ENCODE measurements at regions not wholly inside any gene's neighbourhood (a gene's known extent, or its start where the extent isn't known, plus 50 kb on each side); places are given as distances from the start of the nearest gene placed in this dataset.

GRCh38 chr5:178808886-178809285 lies 50.9 kb upstream of the ZNF354B start:
- Histone ChIP-seq H3K9me3 (ENCODE audit: insufficient read depth, low read length, severe bottlenecking) (no peaks in the 10 kb centered on the region), H3K36me3 (ENCODE audit: insufficient read depth, low read length) (no peaks in the 10 kb centered on the region), H3K4me3 (ENCODE audit: low read depth in 1 of 2, low read length in 2 of 2) (no peak overlapping the region), H2AFZ (ENCODE audit: low read depth, low read length) (no peak overlapping the region), H3K79me2 (ENCODE audit: insufficient read depth, low read length) (no peaks in the 10 kb centered on the region), H3K27me3 (ENCODE audit: insufficient read depth, low read length, poor library complexity) (peaks cover 3% of the 10 kb centered on the region), H4K20me1 (ENCODE audit: insufficient read depth, low read length) (no peaks in the 10 kb centered on the region), H3K4me2 (ENCODE audit: insufficient read depth, low read length) (no peak overlapping the region), H3K27ac (ENCODE audit: low read length) (no peak overlapping the region), H3K9ac (ENCODE audit: low read depth, low read length) (no peak overlapping the region), H3K4me1 (ENCODE audit: insufficient read depth, low read length) (no peaks in the 10 kb centered on the region)
- TF ChIP-seq CTCF (IDR thresholded peaks at IDR 0.05; ENCODE audit: borderline replicate concordance, extremely low read depth, low read length, poor library complexity, severe bottlenecking) (no peak), EZH2 (IDR thresholded peaks at IDR 0.05; ENCODE audit: borderline replicate concordance, low read depth, low read length, severe bottlenecking) (no peak)
- DNase-seq (no peak), ATAC-seq (ENCODE audit: insufficient read depth, low read depth) (no peak)

- DNase-seq (no peak), ATAC-seq (ENCODE audit: insufficient read depth, low read depth) (no peak)
- Histone ChIP-seq H4K20me1 (ENCODE audit: insufficient read depth, low read length) (no peaks in the 10 kb centered on the region), H3K36me3 (ENCODE audit: insufficient read depth, low read length) (no peaks in the 10 kb centered on the region), H3K9me3 (ENCODE audit: insufficient read depth, low read length, severe bottlenecking) (no peaks in the 10 kb centered on the region), H3K27ac (ENCODE audit: low read length) (no peak overlapping the region), H3K79me2 (ENCODE audit: insufficient read depth, low read length) (no peaks in the 10 kb centered on the region), H3K27me3 (ENCODE audit: insufficient read depth, low read length, poor library complexity) (no peaks in the 10 kb centered on the region), H3K9ac (ENCODE audit: low read depth, low read length) (no peak overlapping the region), H2AFZ (ENCODE audit: low read depth, low read length) (no peak overlapping the region), H3K4me2 (ENCODE audit: insufficient read depth, low read length) (no peak overlapping the region), H3K4me1 (ENCODE audit: insufficient read depth, low read length) (no peaks in the 10 kb centered on the region), H3K4me3 (ENCODE audit: low read depth in 1 of 2, low read length in 2 of 2) (no peak overlapping the region)
- TF ChIP-seq EZH2 (IDR thresholded peaks at IDR 0.05; ENCODE audit: borderline replicate concordance, low read depth, low read length, severe bottlenecking) (no peak), CTCF (IDR thresholded peaks at IDR 0.05; ENCODE audit: borderline replicate concordance, extremely low read depth, low read length, poor library complexity, severe bottlenecking) (no peak)
These were observed 58.7 kb upstream of the ZNF354B start for GRCh38 chr5:178801021-178801420.

- H3K4me2 ChIP-seq (ENCODE audit: insufficient read depth, low read length), result no peak overlapping the region
- no peak overlapping the region for H3K27ac ChIP-seq (ENCODE audit: low read length)
- H4K20me1 ChIP-seq (ENCODE audit: insufficient read depth, low read length), result no peaks in the 10 kb centered on the region
- H3K4me3 ChIP-seq (ENCODE audit: low read depth in 1 of 2, low read length in 2 of 2), result no peak overlapping the region
- no peaks in the 10 kb centered on the region for H3K79me2 ChIP-seq (ENCODE audit: insufficient read depth, low read length)
- no peak for DNase-seq
- H3K27me3 ChIP-seq (ENCODE audit: insufficient read depth, low read length, poor library complexity), result no peaks in the 10 kb centered on the region
- no peak overlapping the region for H3K9ac ChIP-seq (ENCODE audit: low read depth, low read length)
- H2AFZ ChIP-seq (ENCODE audit: low read depth, low read length), result no peak overlapping the region
- TF ChIP-seq CTCF (IDR thresholded peaks at IDR 0.05; ENCODE audit: borderline replicate concordance, extremely low read depth, low read length, poor library complexity, severe bottlenecking) (no peak), EZH2 (IDR thresholded peaks at IDR 0.05; ENCODE audit: borderline replicate concordance, low read depth, low read length, severe bottlenecking) (no peak)
- ATAC-seq (ENCODE audit: insufficient read depth, low read depth), result no peak
- no peaks in the 10 kb centered on the region for H3K36me3 ChIP-seq (ENCODE audit: insufficient read depth, low read length)
- H3K4me1 ChIP-seq (ENCODE audit: insufficient read depth, low read length), result no peaks in the 10 kb centered on the region
- no peaks in the 10 kb centered on the region for H3K9me3 ChIP-seq (ENCODE audit: insufficient read depth, low read length, severe bottlenecking)
These were observed 62.0 kb upstream of the ZNF354B start for GRCh38 chr5:178797546-178798440.

All from DND-41 (cell line).